GM19395 (cell line): ENCODE measurements at regions not wholly inside any gene's neighbourhood (a gene's known extent, or its start where the extent isn't known, plus 50 kb on each side); places are given as distances from the start of the nearest gene placed in this dataset.
"Not testable (repeated sequence)": the region's sequence is repeated elsewhere in the genome, so short reads cannot be mapped to it uniquely, and the experiment has no call there.

Source experiments
- ATAC-seq: cut with Tn5 transposase; IDR thresholded peaks from one replicate; pipeline ENCODE4 v1.9.1; 2021; ENCODE audit warnings: mild to moderate bottlenecking, moderate library complexity; ENCODE audit not compliant: unreplicated experiment

- no peak for ATAC-seq
Observed at GRCh38 chr11:38924644-38925043, 2326.6 kb upstream of the RAG2 start.

- ATAC-seq, result no peak
Observed at GRCh38 chr11:38900211-38900610, 2302.2 kb upstream of the RAG2 start.

GRCh38 chr11:38894201-38894600, 2296.2 kb upstream of the RAG2 start:
- not testable (repeated sequence) for ATAC-seq

GRCh38 chr11:38884145-38884865, 2286.3 kb upstream of the RAG2 start:
- no peak for ATAC-seq

- ATAC-seq, result no peak
Observed at GRCh38 chr11:38867338-38867737, 2269.3 kb upstream of the RAG2 start.

GRCh38 chr11:38865922-38866321, 2267.9 kb upstream of the RAG2 start:
- no peak for ATAC-seq

- ATAC-seq, result no peak
Observed at GRCh38 chr11:38842991-38843390, 2245.0 kb upstream of the RAG2 start.

GRCh38 chr11:38839071-38839470, 2241.0 kb upstream of the RAG2 start:
- ATAC-seq, result no peak

- no peak for ATAC-seq
Observed at GRCh38 chr11:38835966-38836365, 2237.9 kb upstream of the RAG2 start.

GRCh38 chr11:38824573-38824972, 2226.5 kb upstream of the RAG2 start:
- no peak for ATAC-seq

- ATAC-seq, result not testable (repeated sequence)
Observed at GRCh38 chr11:38821786-38822185, 2223.8 kb upstream of the RAG2 start.

GRCh38 chr11:38819981-38820380, 2221.9 kb upstream of the RAG2 start:
- no peak for ATAC-seq

- ATAC-seq, result no peak
Observed at GRCh38 chr11:38818720-38819119, 2220.7 kb upstream of the RAG2 start.

- ATAC-seq, result no peak
Observed at GRCh38 chr11:38814670-38815069, 2216.6 kb upstream of the RAG2 start.

- ATAC-seq, result no peak
Observed at GRCh38 chr11:38809521-38809920, 2211.5 kb upstream of the RAG2 start.

GRCh38 chr11:38796281-38796680, 2198.2 kb upstream of the RAG2 start:
- ATAC-seq, result no peak

GRCh38 chr11:38795027-38795426, 2197.0 kb upstream of the RAG2 start:
- ATAC-seq, result no peak

GRCh38 chr11:38791346-38791961, 2193.4 kb upstream of the RAG2 start:
- peak; percentile 86 for ATAC-seq

GRCh38 chr11:38788561-38788960, 2190.5 kb upstream of the RAG2 start:
- no peak for ATAC-seq

GRCh38 chr11:38784164-38784563, 2186.1 kb upstream of the RAG2 start:
- ATAC-seq, result no peak

- no peak for ATAC-seq
Observed at GRCh38 chr11:38766796-38767195, 2168.8 kb upstream of the RAG2 start.

GRCh38 chr11:38759394-38759793, 2161.4 kb upstream of the RAG2 start:
- no peak for ATAC-seq

GRCh38 chr11:38756537-38756936, 2158.5 kb upstream of the RAG2 start:
- no peak for ATAC-seq
